GM23338 (cell line): ENCODE measurements at regions not wholly inside any gene's neighbourhood (a gene's known extent, or its start where the extent isn't known, plus 50 kb on each side); places are given as distances from the start of the nearest gene placed in this dataset.

ENCODE experiments used
- CREB1 ChIP-seq: fragments of 250-450 bp; sonication (Bioruptor Pico); IDR thresholded peaks from 2 replicates; pipeline ENCODE4 v1.5.0; 2020; ENCODE audit warnings: low read depth, mild to moderate bottlenecking, moderate library complexity
- ETS1 ChIP-seq: IDR thresholded peaks from 2 replicates; pipeline ENCODE4 v1.6.1; 2016; ENCODE audit warnings: antibody characterized with exemption
- EZH2 ChIP-seq: fragments of 200-600 bp; sonication (generic); IDR thresholded peaks from one replicate; pipeline ENCODE4 v1.8.0; 2017; ENCODE audit warnings: antibody characterized with exemption, mild to moderate bottlenecking, low read depth; ENCODE audit not compliant: unreplicated experiment
- EZH2phosphoT487 ChIP-seq: fragments of 200-600 bp; sonication (generic); IDR thresholded peaks from one replicate; pipeline ENCODE4 v1.8.1; 2018; ENCODE audit warnings: antibody characterized with exemption; ENCODE audit not compliant: unreplicated experiment
- JUNB ChIP-seq: IDR thresholded peaks from one replicate; pipeline ENCODE4 v1.6.1; 2016; ENCODE audit warnings: antibody characterized with exemption; ENCODE audit not compliant: unreplicated experiment
- NANOG ChIP-seq: IDR thresholded peaks from 2 replicates; pipeline ENCODE4 v1.6.1; 2016; ENCODE audit warnings: antibody characterized with exemption, borderline replicate concordance
- POLR2AphosphoS5 ChIP-seq: IDR thresholded peaks from 2 replicates; pipeline ENCODE4 v1.6.1; 2016; ENCODE audit warnings: antibody characterized with exemption, low read depth
- STAT1 ChIP-seq: IDR thresholded peaks from one replicate; pipeline ENCODE4 v1.6.1; 2016; ENCODE audit warnings: antibody characterized with exemption; ENCODE audit not compliant: unreplicated experiment
- ZNF114 ChIP-seq: fragments of 250-450 bp; sonication (Bioruptor Pico); IDR thresholded peaks from 2 replicates; pipeline ENCODE4 v1.5.0; 2020; ENCODE audit warnings: mild to moderate bottlenecking, moderate library complexity
- ZNF331 ChIP-seq: fragments of 250-450 bp; sonication (Bioruptor Pico); IDR thresholded peaks from 2 replicates; pipeline ENCODE4 v1.5.0; 2020; ENCODE audit warnings: low read depth, mild to moderate bottlenecking, moderate library complexity
- ZNF462 ChIP-seq: fragments of 250-450 bp; sonication (Bioruptor Pico); IDR thresholded peaks from 2 replicates; pipeline ENCODE4 v1.5.0; 2020; ENCODE audit warnings: mild to moderate bottlenecking, moderate library complexity
- TF ChIP-seq, protein P1 (sequence below), 2 experiments: fragments of 200-600 bp in 1 of 2; sonication (generic) in 1 of 2; conservative IDR thresholded peaks; 2 replicates each; pipeline versions ENCODE4 v1.5.1 to v1.6.1; 2016 to 2017; ENCODE audit warnings: antibody characterized with exemption in 2 of 2, low read depth in 2 of 2, mild to moderate bottlenecking in 2 of 2, moderate library complexity in 1 of 2
- TF ChIP-seq, protein P2 (sequence below): IDR thresholded peaks from one replicate; pipeline ENCODE4 v1.6.1; 2018; ENCODE audit warnings: antibody characterized with exemption; ENCODE audit not compliant: unreplicated experiment

DNA sequence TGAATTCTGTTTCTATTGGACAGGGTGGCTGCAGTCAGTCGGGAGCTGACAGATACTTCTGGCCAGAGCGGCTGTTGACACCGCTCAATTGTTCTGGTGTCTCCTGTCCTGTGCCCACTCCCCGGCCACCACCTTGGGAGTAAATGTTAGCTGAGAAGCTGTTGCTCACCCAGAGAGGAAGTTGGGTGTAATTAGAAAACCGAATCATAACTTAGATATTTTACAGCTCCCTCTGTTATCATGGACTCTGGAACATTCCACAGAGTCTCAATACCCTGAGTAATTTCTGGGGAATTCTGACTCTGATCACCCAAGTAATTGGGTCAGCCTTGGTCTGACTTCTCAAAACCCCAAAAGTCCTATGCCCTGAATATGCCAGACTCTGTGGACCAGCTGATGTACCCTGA, 58.3 kb upstream of the RFLNA start:
- TF ChIP-seq, protein P1, sequence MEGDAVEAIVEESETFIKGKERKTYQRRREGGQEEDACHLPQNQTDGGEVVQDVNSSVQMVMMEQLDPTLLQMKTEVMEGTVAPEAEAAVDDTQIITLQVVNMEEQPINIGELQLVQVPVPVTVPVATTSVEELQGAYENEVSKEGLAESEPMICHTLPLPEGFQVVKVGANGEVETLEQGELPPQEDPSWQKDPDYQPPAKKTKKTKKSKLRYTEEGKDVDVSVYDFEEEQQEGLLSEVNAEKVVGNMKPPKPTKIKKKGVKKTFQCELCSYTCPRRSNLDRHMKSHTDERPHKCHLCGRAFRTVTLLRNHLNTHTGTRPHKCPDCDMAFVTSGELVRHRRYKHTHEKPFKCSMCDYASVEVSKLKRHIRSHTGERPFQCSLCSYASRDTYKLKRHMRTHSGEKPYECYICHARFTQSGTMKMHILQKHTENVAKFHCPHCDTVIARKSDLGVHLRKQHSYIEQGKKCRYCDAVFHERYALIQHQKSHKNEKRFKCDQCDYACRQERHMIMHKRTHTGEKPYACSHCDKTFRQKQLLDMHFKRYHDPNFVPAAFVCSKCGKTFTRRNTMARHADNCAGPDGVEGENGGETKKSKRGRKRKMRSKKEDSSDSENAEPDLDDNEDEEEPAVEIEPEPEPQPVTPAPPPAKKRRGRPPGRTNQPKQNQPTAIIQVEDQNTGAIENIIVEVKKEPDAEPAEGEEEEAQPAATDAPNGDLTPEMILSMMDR (conservative IDR thresholded peaks at IDR 0.05; ENCODE audit: low read depth in 2 of 2) = no peak
- TF ChIP-seq POLR2AphosphoS5 (no peak), EZH2 (no peak), ETS1 (no peak), ZNF114 (CRISPR knock-in tag) (no peak), CREB1 (CRISPR knock-in tag) (no peak), ZNF331 (CRISPR knock-in tag) (no peak), JUNB (no peak), EZH2phosphoT487 (no peak), NANOG (no peak), STAT1 (no peak), ZNF462 (CRISPR knock-in tag) (no peak)
- TF ChIP-seq, protein P2, sequence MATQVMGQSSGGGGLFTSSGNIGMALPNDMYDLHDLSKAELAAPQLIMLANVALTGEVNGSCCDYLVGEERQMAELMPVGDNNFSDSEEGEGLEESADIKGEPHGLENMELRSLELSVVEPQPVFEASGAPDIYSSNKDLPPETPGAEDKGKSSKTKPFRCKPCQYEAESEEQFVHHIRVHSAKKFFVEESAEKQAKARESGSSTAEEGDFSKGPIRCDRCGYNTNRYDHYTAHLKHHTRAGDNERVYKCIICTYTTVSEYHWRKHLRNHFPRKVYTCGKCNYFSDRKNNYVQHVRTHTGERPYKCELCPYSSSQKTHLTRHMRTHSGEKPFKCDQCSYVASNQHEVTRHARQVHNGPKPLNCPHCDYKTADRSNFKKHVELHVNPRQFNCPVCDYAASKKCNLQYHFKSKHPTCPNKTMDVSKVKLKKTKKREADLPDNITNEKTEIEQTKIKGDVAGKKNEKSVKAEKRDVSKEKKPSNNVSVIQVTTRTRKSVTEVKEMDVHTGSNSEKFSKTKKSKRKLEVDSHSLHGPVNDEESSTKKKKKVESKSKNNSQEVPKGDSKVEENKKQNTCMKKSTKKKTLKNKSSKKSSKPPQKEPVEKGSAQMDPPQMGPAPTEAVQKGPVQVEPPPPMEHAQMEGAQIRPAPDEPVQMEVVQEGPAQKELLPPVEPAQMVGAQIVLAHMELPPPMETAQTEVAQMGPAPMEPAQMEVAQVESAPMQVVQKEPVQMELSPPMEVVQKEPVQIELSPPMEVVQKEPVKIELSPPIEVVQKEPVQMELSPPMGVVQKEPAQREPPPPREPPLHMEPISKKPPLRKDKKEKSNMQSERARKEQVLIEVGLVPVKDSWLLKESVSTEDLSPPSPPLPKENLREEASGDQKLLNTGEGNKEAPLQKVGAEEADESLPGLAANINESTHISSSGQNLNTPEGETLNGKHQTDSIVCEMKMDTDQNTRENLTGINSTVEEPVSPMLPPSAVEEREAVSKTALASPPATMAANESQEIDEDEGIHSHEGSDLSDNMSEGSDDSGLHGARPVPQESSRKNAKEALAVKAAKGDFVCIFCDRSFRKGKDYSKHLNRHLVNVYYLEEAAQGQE = no peak
